Transverse colon (tissue), 3 donors: ENCODE measurements at regions not wholly inside any gene's neighbourhood (a gene's known extent, or its start where the extent isn't known, plus 50 kb on each side); places are given as distances from the start of the nearest gene placed in this dataset.

Experiments used
- EP300 ChIP-seq: sonication (generic); formaldehyde crosslinking; IDR thresholded peaks from one replicate; pipeline ENCODE4 v1.6.1; 2017; ENCODE audit warnings: antibody characterized with exemption, low read depth
- POLR2AphosphoS5 ChIP-seq, 3 donors: sonication (generic); formaldehyde crosslinking; IDR thresholded peaks; one replicate each; pipeline ENCODE4 v1.6.1; 2016; ENCODE audit warnings: antibody characterized with exemption in 3 of 3

DNA sequence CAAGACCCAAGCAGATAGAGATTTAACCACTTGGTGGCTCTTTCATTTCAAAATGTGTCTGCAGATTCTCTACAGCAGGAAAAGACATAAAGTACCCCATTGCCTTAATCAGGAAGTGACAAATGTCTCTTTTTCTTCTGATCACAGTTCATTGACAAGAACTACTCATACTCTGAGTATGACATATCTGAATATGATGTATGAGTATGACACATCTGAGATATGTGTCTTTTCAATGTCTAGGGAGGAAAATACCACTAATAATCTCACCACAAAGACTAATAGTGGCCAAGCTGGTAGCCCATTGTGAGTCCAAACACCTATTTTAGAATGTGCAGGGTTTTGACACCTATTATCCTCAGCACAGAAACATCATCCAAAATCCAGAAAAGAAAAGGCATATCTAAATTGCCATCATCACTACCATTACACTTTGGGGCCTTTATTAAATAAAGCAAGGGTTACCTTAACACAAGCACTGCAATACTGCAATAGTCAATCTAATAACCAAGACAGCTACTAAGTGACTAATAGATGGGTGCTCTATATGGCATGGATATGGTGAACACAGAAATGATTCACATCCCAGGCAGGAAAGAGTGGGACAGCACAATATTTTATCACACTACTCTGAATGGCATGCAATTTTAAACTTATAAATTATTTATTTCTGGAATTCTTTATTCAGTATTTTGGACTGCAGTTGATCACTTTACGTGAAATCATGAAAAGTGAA lies 243.7 kb upstream of the FAR2 start:
- TF ChIP-seq EP300 (no peak), POLR2AphosphoS5 (IDR thresholded peaks at IDR 0.05) (no peak)
